ENCODE measurements at regions not wholly inside any gene's neighbourhood (a gene's known extent, or its start where the extent isn't known, plus 50 kb on each side); places are given as distances from the start of the nearest gene placed in this dataset.
"Not testable (repeated sequence)": the region's sequence is repeated elsewhere in the genome, so short reads cannot be mapped to it uniquely, and the experiment has no call there.

DNA sequence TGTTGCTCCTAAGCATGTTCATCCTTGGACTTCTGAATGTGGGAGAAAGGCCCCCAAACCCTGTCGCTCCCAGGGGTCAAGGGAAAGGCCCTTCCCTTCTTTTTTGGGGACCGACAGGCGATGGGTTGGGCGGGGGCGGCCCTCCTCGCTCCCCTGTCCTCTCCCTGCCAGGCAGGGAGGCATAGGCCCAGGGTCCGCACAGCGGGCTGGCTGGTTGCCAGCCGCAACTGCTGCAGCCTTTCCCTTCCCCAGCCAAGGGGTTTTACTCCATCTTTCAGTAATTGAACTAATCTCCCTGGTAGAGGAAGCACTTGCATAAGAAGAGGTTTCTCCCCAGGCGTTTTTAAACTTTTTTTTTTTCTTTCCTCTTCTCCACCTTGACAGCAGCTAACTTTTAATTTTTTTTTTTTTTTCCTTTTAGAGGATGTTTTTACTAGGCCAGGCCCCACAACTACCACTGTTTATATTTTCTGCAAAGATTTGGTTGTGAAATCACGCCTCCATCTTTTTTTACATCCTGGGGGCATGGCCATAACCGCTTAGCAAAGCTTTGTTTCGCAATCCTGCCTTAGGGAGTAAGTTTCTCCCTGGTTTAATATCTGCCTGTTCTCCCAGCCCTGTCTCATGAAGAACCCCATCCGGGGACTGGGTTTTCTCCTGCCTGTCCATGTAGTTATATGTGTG, 216.9 kb upstream of the ZNF608 start:
- DNase-seq (ENCODE audit: low spot score) = no peak

DNA sequence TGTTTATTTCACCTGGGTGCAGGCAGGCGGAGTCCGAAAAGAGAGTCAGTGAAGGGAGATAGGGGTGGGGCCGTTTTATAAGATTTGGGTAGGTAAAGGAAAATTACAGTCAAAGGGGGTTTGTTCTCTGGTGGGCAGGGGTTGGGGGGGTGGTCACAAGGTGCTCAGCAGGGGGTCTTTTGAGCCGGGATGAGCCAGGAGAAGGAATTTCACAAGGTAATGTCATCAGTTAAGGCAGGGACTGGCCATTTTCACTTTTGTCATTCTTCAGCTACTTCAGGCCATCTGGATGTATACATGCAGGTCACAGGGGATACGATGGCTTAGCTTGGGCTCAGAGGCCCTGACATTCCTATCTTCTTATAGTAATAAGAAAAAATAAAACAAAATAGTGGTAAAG, 220.3 kb upstream of the ZNF608 start:
- DNase-seq (ENCODE audit: low spot score) = not testable (repeated sequence)

DNA sequence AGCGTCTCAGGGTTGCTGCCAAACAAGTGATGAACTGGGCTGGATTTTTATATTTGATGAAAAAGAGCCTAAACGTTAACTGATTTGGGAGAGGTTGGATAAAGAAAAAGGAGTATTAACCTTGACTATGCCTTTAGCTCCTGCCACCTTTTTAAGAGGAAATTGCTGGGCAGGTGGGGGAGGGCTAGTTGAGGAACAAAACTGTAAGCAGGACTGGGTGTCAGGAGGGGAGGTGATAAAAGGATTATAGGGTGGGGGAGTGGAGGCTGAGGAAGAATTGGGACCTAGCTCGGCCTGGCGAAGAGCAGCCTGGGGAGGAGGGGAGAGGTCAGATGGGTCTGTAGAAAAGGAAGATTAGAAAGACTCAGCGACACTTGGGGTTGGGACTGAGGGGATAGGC, 223.9 kb upstream of the ZNF608 start:
- DNase-seq (ENCODE audit: low spot score) = not testable (repeated sequence)

DNA sequence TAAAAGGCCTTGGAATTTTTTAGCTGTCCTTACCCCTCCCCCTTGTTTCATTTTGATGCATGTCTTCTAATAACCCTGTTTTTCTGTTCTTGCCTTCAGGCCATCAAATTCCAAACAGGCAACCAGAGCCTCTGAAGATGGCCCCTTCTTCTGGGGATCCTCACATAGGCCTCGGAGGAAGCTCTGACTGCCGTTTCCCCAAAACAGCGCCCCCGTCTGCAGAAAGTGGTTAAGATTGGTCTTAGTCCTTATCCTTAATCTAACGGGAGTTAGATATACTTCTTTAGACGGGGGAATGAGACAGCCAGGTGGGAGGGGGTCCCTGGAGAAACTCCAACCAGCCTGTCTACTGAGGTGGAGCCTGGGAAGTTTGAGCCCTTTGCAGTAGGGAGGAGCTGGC, 226.3 kb upstream of the ZNF608 start:
- DNase-seq (ENCODE audit: low spot score) = no peak

DNA sequence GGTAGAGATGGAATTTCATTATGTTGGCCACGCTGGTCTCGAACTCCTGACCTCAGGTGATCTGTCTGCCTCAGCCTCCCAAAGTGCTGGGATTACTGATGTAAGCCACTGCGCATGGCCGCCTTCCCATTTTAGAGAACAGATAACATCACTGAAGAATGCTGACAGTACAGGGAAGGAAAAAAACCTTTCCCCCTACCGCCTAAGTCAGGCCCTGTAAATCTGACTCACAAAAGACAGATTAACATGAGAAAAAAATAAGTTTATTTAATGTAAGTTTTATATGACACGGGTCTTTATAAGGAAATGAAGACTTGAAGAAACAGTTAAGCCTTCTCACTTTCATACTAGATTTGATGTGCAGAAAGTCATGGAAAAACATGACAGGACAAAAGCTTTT, 227.2 kb upstream of the ZNF608 start:
- no peak for DNase-seq (ENCODE audit: low spot score)

DNA sequence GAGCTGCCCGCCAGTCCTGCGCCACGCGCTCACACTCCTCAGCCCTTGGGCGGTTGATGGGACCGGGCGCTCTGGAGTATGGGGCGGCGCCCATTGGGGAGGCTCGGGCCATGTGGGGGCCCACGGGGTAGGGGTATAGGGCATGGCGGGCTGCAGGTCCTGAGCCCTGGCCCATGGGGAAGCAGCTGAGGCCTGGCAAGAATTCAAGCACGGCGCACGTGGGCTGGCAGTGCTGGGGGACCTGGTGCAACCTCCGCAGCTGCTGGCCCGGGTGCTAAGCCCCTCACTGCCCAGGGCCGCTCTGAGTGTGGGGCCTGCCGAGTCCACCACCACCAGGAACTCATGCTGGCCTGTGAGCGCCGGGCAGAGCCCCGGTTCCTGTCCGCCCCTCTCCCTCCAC, 229.6 kb upstream of the ZNF608 start:
- no peak for DNase-seq (ENCODE audit: low spot score)

DNA sequence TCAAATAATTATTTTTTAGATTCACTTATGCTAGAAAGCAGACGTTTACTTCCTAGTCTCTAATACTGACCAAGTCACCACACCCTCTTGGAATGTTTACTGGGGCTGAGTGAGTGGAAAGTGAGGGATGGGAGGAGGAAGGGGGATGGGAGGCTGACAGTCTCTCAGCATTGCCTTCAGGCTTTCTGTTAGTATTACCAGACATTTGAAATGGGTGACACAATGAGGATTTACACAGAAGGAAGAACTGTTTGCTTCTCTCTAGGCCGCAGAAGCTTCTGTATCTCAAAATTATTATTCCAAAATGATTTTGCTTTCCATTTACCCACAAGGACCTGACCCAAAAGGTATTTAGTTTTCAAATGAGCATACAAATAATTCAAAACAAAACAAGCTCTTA, 232.8 kb upstream of the ZNF608 start:
- DNase-seq (ENCODE audit: low spot score) = no peak

DNA sequence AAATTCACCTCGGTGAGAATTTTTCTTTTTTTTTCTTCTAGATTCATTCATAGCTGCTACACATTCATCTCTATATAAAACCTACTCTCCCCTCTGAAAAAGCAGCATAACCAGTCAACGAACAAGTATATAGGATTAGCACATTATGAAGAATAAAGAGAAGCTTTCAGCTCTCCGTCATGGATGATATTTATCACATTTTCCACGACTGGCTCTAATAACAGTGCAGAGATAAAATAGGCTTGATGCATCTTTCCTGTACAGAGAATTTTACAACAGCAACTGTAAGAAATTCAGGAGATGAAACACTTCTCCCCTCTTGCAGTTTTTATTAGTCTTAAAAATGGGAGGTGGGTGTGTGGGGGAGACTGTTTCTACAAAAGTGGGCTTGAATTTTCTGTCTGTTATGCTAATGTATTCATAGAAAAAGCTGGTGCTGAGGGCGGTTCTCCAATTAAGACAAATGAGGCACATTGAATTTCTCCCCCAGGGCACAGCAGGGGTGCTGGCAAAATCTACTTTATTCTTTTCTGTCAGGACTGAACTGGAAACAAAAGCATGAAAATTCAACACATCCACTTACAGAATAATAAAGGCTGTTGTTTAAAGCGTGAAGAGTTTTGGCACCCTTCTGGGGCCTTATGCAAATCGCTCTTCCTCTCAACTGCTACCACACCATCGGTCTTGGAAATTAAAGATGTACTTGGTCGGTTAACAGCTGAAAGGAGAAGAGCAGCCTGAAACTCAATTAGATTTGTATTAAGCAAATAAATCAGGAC, 233.9 kb upstream of the ZNF608 start:
- no peak for DNase-seq (ENCODE audit: low spot score)

DNA sequence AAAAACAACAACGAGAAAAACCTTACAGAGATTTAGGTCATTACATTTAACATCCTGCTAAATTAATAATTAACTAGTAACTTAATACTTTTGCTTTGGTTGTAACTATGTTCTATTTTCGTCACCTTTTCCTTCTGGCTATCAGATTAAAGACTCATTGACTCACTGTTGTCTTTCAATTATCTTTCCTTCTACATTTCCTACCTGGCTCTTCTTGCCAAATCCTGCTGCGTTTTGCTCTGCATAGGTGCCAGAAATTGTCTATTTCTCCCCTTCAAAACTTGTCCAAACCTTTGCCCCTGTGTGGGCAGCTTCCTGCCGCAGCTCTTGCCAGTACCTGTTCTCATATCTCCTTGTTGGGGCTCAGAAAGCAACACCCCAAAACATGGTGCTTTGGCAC, 235.5 kb upstream of the ZNF608 start:
- no peak for DNase-seq (ENCODE audit: low spot score)

DNA sequence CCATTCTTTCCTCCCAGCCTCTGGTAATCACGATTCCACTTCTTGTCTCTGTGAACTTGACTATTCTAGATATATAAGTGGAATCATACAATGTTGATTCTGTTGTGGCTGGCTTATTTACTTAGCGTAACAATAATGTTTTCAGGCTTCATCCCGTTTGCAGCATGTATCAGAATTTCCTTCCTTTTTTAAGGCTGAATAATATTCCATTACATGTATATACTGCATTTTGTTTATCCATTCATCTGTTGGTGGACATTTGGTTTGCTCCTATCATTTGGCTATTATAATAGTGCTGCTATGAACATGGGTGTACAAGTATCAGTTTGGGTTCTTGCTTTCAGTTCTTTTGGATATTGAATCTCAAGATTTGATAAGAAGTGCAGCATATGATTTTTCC, 239.7 kb upstream of the ZNF608 start:
- DNase-seq (ENCODE audit: low spot score) = no peak

DNA sequence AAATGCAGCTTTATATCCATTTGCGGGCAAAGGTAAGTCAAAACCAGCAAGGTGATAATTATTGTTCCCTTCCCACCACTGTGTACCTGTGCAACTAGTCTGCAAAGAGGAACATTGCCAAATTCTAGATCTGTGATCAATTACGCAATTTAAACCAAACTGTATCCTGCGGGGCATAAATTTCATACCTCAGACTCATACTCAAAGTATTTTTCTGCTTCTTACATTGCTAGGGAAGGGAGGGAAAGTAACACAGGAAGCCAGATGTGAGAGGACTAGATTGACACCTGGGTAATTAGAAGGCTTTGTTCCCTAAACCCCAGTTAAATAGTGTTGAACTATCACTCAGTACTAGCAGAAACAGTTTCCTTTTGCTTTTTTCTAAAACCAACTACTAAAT, 240.2 kb upstream of the ZNF608 start:
- no peak for DNase-seq (ENCODE audit: low spot score)

DNA sequence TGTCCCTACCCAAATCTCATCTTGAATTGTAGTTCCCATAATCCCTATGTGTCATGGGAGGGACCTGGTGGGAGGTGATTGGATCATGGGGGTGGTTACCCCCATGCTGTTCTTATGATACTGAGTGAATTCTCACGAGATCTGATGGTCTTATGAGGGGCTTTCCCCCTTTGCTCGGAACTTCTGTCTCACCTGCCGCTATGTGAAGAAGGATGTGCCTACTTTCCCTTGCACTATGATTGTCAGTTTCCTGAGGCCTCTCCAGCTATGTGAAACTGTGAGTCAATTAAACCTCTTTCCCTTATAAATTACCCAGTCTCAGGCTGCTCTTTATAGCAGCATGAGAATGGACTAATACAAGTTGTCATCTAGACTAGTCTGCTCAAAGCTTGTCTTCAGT, 241.3 kb upstream of the ZNF608 start:
- DNase-seq (ENCODE audit: low spot score) = not testable (repeated sequence)

DNA sequence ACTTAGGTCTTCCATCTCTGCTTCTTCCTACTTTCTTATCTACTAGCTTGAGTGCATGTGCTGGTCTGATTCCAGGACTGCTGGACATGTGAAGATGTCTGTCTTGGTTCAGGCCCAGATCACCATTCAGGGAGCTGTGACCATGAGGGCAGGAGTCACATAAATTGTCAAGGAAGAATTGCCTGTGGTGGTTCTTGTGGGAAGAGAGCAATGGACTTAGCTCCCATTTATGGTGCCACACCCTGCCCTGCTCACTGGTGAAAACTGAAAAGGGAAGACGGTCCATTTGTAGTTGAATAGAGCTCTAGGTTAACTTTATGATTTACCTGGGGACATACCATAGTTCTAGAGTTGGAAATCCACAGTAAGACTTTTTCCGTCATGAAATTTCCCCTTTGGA, 244.3 kb upstream of the ZNF608 start:
- DNase-seq (ENCODE audit: low spot score) = no peak

DNA sequence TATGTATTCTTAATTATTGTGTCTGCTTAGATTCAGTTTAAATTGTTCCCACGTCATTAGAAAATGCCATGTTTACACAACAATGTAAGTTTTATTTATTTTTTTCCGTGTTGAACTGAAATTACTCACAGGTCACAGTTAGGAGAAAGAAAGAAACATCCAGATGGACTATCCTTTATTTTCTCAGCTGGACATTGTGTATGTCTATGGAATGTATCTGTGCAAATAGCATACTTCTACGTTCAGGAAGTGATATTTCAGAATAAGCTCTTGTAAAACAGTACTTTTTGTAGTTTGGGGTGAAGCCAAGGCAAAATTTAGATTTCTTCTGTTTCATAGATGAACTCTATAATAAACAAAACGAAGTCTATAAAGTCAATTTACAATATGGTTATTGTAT, 249.0 kb upstream of the ZNF608 start:
- no peak for DNase-seq (ENCODE audit: low spot score)

DNA sequence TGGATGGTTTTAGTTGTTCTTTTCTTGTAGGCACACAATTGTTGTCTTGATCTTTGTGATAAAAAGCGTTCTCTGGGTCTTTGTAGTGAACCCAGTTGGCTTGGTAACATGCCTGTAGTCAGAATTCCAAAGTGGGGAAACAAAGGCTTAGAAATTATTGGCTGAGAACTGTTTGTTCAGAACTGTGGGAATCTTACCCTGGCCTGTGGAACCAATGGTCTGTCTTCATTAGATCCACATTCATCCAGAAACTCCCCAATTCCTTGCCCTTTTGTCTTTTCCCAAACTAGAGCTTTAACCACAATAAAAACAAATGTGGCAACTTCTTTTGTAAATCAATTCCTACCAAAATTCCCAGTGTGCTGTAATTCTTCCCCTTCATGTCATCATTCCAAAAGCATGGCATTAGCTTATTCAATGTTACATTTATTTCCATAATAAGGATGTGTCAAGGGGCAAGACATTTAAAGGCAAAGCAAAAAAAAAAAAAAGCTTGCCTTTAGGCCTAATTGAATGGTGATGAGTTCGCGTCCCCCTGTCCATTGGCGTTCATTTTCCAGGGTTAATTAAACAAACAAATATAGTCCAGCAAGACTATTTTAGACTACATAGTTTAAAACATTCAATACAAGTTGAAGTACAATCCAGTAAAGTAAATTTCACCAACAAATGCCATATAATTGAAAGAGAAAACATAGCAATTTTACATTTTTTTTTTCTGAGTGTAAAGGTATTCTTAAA, 249.8 kb upstream of the ZNF608 start:
- no peak for DNase-seq (ENCODE audit: low spot score)

DNA sequence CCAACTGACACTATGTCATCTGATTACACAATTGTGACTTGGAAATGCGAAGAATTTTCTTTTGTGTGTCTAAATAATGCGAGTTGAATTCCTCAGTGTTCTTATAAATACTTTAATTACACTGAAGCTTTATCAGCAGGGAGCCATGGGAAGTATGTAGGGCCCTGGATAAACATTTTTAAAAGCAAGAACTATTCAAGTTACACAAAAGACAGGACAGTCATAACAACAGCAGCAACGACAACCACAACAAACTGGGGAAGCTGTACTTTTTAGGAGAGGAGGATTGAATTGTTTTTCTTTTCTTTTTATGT, 250.3 kb upstream of the ZNF608 start:
- DNase-seq (ENCODE audit: low spot score) = no peak

DNA sequence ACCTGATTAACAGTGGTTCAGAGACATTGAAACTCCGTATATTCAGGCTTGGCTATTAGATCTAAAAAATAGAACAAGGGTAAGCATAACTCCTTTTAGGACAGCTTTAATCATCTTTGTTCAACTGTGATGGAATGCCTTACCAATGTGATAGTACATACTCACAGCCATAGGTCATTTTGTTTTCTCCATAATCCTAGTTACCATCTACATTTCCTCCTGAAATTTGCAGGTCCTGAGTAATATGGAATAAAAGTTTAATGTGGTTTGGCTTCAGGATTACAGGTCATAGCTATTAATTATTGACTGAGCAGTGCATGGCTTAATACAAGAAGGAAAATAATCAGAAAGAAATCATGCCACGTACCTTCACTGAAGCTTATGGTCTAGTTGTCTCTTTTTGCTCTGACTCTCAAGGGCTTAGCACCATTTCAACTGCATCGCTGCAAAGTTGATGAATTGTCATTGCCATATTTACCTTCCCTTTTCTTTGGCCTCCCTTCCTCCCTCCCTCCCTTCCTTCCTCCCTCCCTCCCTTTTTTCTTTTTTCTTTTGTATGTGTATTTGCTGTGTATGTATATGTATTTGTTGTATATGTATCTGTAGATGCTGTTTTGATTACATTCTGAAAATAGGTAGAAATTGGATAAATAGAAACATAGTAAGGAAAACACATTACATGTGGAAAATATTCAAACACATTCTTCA, 250.9 kb upstream of the ZNF608 start:
- no peak for DNase-seq (ENCODE audit: low spot score)

DNA sequence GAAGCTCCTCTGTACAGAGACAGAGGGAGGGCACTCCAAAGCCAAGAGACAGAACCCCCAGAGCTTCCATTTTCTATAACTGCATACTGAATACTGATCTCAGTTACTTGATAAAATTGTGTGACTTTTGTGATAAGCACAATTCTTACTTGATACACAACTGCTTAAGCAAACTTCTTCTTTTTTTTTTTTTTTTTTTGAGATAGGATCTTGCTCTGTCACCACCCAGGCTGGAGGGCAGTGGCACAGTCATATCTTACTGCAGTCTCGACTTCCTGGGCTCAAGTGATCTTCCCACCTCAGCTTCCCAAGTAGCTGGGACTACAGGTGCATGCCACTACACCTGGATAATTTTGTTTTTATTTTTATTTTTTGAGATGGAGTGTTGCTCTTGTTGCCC, 252.1 kb upstream of the ZNF608 start:
- DNase-seq (ENCODE audit: low spot score) = no peak

DNA sequence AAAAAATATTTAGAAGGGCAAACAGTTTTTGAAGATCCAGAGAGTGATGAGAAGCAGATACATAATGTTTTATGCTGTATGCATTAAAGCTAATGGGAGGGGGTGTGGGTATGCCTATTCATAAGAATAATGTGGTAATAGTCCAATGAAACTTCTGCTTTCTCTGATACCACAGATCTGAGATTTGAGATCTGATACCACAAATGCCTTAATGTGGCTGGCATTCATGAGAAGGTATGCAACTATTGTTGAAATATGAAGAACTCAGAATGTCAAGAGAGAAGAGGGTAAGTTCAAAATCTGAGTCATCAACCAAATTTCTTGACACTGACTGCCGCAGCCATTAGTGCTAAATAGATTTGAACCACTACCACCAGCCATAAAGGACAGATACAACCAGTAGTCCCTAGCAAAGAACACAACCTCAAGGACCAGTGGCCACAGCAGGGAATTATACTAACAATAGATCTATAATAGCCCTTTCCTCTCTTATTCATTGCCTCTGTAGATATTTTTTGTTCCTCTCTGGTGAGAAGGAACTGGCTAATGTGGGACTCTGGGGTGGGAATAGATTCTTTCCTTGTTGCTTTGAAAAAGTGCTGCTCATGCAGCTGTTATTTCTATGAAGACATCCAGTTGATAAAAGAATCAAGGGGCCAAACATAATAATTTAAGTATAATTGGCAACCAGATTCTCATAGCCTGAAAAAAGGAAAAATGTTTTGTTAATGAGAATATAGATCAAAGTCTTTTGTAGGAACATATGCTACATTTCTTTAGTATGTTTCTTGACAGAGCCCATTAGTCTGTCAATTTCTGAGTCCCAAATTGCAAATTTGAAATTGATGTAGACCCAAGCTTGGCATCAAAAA, 256.5 kb upstream of the ZNF608 start:
- DNase-seq (ENCODE audit: low spot score) = no peak

DNA sequence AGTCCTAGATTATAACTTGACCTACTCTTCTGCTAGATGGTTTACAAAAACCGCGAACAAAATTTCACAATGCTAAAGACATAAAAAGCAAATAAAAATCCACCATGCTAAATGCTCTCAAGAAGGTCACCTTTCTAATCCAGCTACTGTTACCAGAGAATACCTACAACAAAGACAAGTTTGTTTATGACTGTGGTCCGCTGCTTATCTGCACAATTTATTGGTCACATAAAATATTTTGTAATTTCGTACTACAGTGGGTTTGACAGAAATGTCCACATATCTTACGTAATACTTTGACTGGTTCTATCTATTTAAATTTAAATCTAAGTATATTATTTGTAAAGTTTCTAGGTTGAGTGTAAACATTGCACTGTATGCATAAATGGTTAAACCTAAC, 257.6 kb upstream of the ZNF608 start:
- no peak for DNase-seq (ENCODE audit: low spot score)

DNA sequence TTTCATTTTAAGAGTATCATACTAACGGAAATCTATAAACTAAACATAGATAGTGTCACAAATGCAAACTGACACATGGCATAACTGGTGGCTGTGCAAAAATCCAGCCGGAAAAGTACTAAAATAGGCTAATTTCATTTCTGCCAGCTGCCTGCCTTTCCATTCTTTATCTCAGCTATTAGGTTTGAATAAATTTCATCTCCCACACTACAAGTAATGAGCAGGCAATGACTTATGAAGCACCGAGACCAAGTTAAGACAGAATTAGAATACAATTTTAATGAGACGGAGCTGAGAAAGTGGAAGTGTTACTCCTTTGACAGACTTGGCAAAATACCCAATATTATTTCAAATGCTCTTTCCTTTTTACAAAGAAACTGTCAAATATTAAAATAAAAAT, 258.8 kb upstream of the ZNF608 start:
- no peak for DNase-seq (ENCODE audit: low spot score)
